GM19324 (cell line): ENCODE measurements at regions not wholly inside any gene's neighbourhood (a gene's known extent, or its start where the extent isn't known, plus 50 kb on each side); places are given as distances from the start of the nearest gene placed in this dataset.

Source experiments
- ATAC-seq: cut with Tn5 transposase; IDR thresholded peaks from one replicate; pipeline ENCODE4 v1.9.1; 2021; ENCODE audit warnings: mild to moderate bottlenecking, moderate library complexity; ENCODE audit not compliant: unreplicated experiment, low FRiP score

DNA sequence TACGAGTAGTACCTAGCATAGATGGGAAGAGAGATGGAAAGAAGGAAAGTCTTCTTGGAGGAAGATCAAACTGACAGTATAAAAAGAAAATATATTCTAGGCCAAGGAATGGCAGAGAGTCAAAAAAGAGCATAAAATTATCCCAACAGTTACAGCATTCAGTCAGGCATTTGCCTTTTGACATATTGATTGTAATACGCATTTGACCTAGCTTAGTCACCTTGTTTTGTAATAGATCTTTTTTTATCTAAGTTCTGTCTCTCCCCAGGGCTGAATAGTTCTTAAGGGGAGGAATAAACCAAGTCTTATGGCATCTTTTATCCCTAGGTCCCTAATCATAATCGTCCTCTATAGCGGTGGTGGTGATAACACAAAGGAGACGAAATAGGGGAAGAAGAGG is 657.3 kb upstream of the PIK3C3 start:
- ATAC-seq: no peak

DNA sequence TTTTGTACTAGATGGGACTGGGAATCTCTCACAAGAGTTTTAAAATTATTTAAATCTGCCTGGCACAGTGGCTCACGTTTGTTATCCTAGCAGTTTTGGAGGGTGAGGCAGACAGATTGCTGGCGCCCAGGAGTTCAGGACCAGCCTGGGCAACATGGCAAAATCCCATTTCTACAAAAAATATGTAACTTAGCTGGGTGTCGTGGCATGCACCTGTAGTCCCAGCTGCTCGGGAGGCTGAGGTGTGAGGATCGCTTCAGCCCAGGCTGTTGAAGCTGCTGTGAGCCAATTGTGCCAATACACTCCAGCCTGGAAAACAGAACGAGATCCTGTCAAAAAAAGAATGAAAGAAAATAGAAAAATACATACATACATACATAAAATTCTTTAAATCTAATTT is 685.7 kb upstream of the PIK3C3 start:
- ATAC-seq: no peak

DNA sequence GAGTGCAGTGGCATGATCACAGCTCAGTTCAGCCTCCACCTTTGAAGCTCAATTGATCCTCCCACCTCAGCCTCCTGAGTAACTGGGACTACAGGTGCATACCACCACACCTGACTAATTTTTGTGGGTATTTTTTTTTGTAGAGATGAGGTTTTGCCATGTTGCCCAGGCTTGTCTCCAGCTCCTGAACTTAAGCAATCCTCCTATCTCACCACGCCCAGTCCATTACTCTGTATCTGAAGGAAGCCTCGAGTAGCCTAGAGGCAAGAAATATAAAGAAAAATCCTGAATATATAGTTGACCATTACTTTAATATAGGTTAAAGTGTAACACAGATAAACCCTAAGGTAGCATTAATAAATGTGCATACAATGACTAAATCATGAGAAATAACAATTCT is 686.8 kb upstream of the PIK3C3 start:
- no peak for ATAC-seq

DNA sequence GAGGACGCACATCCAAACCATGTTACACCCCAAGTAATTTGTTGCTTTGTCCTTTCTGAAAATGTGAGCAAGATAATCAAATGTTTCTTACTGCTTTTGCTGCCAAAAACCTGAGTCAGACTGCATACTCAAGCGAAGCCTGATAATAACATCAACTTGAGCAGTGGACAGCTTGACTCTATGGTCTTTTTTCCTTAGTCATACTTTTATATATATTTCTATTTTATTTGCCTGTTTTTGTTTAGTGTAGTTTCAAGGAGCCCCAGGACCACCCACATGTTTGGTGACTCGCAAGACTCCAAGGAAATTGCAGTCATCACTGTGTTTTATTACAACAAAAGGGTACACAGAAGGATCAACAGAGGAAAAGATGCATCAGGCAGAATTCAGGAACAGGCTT is 688.4 kb upstream of the PIK3C3 start:
- ATAC-seq: no peak

DNA sequence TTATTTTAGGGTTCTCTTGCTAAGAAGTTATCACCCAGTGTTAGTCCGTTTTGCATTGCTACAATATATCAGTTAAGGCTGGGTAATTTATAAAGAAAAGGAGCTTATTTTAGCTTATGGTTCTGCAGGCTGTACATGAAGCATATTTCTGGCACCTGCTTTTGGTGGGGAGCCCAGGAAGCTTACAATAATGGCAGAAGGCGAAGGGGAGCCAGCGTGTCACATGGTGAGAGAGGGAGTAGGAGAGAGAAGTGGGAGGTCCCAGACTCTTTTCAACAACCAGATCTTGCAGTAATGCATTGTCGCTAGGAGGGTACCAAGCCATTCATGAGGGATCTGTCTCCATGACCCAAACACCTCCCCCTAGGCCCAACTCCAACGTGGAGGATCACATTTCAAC is 688.8 kb upstream of the PIK3C3 start:
- ATAC-seq: no peak

DNA sequence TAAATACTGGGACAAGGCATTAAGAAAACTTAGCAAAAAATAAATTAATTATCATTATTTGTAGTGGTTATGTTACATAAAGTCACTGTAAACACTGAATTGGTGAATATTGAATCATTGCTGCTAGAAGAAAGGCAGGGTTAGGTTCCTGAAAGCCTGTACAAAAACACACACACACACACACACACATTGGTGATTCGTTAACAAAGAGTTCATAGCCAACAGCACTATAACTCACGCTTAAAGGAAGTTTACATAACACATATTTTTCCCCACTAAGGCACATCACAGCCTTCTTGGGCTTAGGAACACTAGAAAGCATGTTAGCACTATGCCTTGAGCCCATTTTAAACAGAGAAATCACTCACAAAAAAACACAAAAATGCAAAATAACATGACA is 690.0 kb upstream of the PIK3C3 start:
- no peak for ATAC-seq

DNA sequence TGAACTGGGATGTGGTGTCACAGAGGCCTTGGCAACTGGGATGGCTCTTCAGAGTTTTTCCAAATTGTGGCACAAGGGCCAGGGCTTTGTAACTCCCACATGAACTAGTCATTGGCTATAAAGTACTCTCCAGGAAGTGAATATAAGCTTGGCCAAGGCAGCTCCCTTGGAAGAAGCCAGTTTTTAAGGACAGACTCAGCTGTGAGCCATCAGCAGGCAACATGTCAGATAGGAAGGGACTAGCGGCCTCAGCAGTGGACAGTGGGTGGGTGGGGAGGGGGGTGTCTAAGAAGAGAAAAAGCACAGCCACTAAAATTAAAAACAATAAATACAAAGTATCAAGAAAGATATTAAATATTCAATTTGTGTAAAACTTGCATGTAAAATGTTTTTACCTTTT is 691.1 kb upstream of the PIK3C3 start:
- ATAC-seq: no peak

DNA sequence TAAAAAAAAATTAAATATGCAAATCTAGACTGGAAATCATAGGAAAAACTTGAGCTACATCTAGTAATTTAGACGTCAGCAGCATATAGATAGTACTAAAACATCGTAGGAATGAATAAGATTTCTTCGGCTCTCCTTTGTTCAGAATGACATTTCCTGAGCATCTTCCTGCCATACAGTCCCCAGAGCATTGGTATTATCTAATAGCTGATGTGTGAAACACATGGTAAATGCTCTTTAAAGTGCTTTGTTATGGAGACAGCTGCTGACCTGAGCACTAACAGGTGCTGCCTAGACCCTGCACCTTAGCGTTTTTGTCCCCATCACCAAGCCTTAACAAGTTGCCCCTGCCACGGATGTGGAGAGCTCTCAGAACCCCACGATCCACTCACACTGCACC is 692.3 kb upstream of the PIK3C3 start:
- no peak for ATAC-seq

DNA sequence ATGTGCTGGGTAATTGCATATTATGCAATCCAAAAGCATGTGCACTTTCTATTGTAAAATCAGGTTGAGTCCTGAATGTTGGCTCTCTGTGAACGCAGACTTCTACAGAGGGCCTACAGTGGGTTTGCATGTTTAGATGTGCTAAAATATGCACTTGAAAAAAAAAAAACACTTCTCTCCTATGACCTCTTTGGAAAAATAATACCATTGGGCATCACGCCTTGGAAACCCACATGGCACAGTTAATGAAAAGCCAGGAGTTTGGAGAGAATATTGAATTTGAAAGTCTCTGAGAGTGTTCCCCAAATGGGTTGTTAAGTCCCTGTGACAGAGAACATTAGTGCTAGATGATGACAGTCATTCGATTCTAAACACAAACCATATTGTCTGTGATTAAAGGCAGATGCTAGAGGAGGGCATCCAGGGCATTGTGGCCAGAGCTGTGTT is 710.4 kb upstream of the PIK3C3 start:
- no peak for ATAC-seq

DNA sequence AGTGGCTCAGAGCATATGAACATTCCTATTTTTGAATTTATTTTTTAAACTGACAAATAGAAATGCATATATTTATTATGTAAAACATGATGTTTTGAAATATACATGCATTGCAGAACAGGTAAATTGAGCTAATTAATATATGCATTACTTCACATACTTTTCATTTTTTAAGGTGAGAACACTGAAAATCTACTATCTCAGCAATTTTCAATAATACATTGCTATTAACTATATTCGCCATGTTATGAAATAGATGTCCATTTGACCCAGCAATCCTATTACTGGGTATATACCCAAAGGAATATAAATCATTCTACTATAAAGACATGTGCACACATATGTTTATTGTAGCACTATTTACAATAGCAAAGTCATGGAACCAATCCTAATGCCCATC is 717.7 kb upstream of the PIK3C3 start:
- ATAC-seq: no peak

DNA sequence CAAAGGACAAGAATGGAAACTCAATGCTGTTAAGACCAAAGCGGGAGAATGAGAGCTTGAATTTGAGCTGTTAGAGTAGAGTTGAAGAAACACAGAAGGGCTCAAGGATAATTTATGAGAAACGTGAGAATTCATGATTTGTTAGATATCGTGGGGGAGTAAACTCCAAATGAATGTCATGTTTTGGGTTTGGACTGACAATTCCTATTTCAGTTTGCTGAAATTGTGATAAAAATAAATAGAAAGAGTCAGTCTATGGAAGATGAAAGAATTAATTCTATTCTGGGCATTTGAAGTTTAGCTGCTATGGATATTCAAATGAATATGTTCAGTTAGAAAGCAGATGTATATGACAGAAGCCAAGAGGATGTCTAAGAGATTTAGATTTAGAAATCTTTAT is 723.4 kb upstream of the PIK3C3 start:
- ATAC-seq: no peak

DNA sequence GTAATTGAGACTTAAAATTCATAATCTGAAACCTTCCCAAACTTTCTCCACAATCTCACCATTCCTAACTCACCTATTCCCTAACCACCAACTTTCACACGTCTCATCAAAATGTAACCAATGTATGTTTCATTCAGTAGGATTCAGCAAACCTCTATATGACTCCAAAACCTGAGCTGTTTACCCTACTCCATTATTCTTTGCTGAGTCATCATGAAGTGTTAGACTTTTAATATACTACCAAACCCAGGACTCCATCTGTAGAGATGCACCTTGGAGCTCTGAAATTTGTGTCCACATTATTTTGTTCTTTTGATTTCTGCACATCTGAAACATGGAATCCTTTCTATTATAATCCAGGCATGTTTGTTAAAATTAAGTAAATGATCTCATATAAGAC is 727.0 kb upstream of the PIK3C3 start:
- no peak for ATAC-seq

DNA sequence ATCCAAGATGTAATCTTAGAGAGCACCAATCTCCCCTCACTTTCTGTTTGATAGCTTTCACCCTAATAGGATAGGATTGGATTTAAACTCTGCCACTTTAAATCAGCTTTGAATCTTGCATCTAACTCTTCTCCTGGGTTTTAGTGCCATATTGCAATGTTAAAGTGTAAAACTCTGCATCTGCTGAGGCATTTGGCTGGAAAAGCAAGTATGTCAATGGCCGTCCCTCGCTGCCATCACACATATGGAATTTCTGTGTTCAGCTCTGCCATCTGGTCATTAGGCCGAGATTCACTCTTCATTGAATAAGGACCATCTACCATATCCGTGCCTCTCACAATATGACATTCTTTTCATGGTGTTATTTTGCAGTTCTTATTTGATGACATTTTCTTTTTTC is 728.1 kb upstream of the PIK3C3 start:
- no peak for ATAC-seq

DNA sequence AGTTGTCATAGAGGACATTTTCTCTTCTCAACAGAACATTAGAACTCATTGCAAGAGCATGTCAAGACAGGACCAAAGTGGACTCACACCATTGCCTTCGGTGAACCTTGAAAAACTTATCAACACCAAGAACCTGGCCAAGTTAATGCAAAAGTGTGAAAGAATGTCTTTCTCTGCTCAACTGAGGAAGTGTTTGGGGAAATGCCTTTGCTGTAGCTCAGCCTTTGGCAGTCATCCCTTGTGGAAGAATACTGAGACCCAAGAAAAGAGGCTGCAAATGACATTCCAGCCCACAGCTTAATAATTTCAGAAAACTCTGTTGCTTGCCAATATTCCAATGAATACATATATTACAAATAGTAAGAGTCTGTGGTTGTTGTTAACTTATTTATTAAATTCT is 728.8 kb upstream of the PIK3C3 start:
- ATAC-seq: no peak

DNA sequence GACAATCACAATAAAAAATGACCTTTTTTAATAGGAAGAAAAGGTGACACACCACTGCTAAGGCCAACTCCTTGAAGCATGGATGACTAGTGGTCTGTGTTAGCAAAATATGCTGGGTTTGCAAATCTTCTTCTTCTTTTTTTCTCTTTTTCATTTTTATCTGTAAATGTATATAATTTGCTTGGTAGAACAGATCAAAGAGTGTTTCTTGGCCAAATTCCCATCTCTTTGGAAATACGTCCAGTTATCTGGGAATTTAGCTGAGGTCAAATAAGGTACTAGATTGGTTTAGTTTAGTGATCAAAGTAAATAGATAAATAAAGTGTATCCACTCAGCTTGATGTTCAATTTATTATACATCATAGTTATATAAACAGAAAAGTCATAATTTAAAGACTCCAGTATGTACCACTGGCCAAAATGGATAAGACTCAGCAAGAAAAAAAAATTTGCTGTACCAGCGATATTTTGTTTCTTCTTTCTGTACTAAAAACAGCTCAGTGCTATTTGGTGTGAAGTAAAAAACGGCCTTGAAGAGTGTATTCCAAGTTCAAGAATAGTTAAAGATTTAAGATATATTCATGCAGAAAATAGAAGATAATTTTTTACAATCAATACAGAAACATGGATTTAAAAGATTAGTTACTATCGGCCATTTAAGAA is 738.6 kb upstream of the PIK3C3 start:
- no peak for ATAC-seq

DNA sequence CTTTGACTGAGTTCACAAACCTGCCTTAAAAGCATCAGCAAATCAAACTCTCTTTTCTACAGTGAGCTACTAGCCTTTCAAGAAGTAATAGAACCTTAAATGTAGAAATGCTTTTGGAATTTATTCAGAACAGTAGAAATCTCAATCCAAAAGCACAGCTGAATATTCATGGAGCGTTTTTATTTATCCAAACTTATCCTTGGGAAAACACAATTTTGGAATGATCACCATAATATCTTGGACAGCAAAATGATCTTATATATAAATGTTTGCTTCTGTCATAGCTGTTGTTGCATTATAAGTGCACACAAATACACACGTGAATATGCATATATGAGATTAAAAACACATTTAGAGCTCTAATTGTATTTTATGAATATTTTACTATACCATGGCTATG is 747.3 kb upstream of the PIK3C3 start:
- ATAC-seq: no peak

DNA sequence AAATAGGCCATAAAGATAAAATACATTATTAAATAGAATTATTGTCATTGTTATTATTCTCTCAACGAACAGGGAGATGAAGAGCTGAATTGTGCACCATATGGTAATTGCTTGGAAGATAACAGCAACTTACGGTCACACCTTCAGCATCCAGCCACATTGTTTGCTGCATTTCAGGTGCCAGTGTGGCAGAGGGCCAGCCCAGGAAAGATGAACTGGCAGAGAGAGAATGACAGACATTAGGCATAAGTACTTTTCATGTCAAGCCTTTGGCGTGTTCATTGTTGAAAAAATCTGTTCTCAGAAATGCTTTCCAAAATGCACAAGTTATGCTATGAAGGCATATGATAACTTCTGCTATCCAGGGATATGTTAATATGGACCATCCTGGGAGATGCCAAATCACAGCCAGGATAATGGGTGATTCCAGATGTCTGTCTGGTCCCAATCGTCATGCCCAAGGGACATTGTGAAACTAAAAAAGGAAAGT is 748.6 kb upstream of the PIK3C3 start:
- no peak for ATAC-seq

DNA sequence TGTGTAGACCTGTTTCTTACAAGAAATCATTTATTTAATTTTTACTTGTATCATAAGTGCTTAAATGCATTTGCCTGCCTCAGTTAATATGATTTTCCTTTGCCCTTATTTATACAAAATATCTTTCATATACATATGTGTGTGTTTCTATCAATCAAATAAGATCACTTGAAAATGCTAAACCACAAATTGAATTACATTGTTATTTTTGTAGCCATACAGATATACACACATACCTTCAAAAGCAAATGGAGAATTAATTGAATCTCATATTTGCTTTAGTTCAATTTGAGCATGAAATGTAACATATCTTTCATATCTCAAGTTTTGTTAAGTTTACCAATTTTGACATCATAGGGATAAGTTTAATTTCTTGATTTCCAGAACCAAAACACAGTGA is 755.8 kb upstream of the PIK3C3 start:
- ATAC-seq: no peak

DNA sequence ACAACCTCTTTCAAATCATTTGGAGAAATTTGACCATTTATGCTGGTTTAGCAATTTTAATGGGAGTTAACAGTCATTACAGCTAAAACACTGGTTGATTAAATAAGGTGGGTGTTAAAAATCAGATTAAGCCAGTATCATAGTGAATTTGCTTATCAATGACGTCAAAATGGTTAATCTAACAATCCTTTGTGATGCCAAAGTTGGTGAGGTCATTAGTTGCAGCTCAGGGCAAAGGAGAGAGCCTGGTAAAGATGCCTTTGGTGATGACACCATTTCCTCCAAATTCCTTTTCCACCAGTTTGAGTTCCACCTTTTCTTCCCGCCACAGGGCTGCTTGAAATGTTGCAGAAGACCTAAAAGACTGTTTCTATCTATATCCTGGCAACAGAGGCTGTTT is 757.1 kb upstream of the PIK3C3 start:
- no peak for ATAC-seq

DNA sequence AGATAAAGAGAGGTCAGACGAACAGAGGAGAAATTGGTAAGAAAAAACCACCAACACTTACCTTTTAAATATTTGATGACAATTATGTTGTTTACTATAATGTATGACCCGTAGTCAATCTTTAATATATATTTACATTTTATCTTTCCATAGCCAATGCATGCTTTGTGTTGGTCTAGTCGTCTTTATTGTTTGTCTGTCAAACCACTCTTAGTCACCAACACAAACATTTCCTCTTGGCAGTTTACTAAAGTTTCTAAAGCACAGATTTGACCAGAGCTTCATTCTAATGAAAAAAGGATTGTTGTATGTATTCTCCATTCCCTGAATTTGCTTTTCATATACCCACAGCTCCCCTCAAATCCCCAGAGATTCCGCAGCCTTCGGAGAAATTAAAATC is 784.7 kb upstream of the PIK3C3 start:
- ATAC-seq: no peak

DNA sequence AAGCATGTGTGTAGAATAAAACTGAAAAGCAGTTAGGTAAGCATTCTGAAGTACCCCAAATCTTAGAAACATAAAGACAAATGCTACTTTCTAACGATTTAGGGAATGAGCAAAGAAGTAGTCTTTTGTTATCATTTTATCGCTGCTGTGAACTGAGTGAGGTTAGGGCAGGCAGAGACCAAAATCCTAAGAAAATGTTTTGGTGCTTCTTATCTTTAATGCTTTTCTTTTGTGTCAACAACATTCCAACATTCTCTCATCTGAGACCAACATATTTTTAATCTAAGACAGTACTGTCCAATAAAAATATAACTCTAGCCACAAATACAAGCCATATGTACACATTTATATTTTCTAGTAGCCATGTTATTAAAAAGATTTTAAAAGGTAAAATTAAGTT is 789.4 kb upstream of the PIK3C3 start:
- no peak for ATAC-seq

DNA sequence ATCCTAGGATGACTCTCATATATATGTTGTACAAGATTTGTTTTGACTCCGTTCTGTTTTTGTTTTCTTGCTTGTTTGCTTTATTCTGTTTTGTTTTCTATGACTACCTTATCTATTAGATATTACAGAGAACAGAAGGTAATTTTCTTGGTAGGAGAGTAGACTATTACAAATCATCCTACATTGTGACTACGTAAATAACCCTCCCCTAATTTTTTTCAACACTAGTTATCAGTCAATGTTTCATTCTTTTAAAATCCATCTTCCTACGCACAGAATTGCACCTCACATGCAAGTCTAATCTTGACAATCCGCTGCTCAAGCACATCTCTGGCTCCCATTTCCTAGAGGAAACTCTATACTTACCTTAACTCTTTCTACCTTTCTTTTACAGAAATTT is 792.3 kb upstream of the PIK3C3 start:
- ATAC-seq: no peak

DNA sequence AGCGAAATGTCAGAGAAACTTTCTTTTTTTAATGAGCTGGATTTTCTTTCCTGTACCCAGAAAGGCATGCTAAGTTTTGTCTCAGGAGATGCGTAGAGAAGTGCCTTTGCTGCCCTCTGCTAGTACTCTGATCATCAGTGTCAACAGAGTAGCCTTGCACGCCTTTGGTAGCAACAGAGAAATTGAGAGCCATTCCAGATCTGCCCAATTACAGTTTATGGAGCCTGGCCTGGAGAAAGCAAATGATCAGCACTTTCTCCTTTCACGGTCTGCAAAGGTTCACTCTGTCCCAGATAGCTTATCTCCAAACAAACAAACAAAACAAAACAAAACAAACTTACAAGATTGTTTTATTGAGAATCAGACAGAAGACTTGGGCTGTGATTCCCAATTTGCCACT is 792.8 kb upstream of the PIK3C3 start:
- no peak for ATAC-seq
